HG02970 (cell line): ENCODE measurements at regions not wholly inside any gene's neighbourhood (a gene's known extent, or its start where the extent isn't known, plus 50 kb on each side); places are given as distances from the start of the nearest gene placed in this dataset.

Experiments used
- ATAC-seq: cut with Tn5 transposase; IDR thresholded peaks from one replicate; pipeline ENCODE4 v1.9.1; 2021; ENCODE audit warnings: mild to moderate bottlenecking, moderate library complexity, moderate number of reproducible peaks; ENCODE audit not compliant: unreplicated experiment, low FRiP score

GRCh38 chr2:222146488-222146887 is 152.3 kb downstream of the PAX3 start:
- ATAC-seq: no peak

GRCh38 chr2:222142027-222142426 is 156.8 kb downstream of the PAX3 start:
- no peak for ATAC-seq

GRCh38 chr2:222136106-222136630 is 162.6 kb downstream of the PAX3 start:
- ATAC-seq: no peak

GRCh38 chr2:222134654-222135053 is 164.1 kb downstream of the PAX3 start:
- ATAC-seq: no peak

GRCh38 chr2:222133897-222134296 is 164.9 kb downstream of the PAX3 start:
- ATAC-seq: no peak

GRCh38 chr2:222130855-222131254 is 167.9 kb downstream of the PAX3 start:
- no peak for ATAC-seq

- ATAC-seq: no peak
These were observed 171.1 kb downstream of the PAX3 start for GRCh38 chr2:222127660-222128059.

- ATAC-seq: no peak
These were observed 177.9 kb downstream of the PAX3 start for GRCh38 chr2:222120933-222121332.

GRCh38 chr2:222115296-222115695 is 183.5 kb downstream of the PAX3 start:
- ATAC-seq: no peak

GRCh38 chr2:222108957-222109585 is 189.7 kb downstream of the PAX3 start:
- no peak for ATAC-seq

GRCh38 chr2:222108497-222108896 is 190.3 kb downstream of the PAX3 start:
- ATAC-seq: no peak

- ATAC-seq: no peak
These were observed 193.8 kb downstream of the PAX3 start for GRCh38 chr2:222105046-222105445.

- ATAC-seq: no peak
These were observed 196.0 kb downstream of the PAX3 start for GRCh38 chr2:222102575-222103349.

GRCh38 chr2:222100704-222101699 is 197.8 kb downstream of the PAX3 start:
- no peak for ATAC-seq

GRCh38 chr2:222088561-222088960 is 210.2 kb downstream of the PAX3 start:
- ATAC-seq: no peak

GRCh38 chr2:222087998-222088397 is 210.8 kb downstream of the PAX3 start:
- no peak for ATAC-seq

- ATAC-seq: no peak
These were observed 216.6 kb downstream of the PAX3 start for GRCh38 chr2:222082201-222082600.

- no peak for ATAC-seq
These were observed 218.7 kb downstream of the PAX3 start for GRCh38 chr2:222080141-222080540.

- no peak for ATAC-seq
These were observed 221.7 kb downstream of the PAX3 start for GRCh38 chr2:222076973-222077690.

- ATAC-seq: no peak
These were observed 224.1 kb downstream of the PAX3 start for GRCh38 chr2:222074674-222075073.
